SK-N-MC (cell line): ENCODE measurements at regions not wholly inside any gene's neighbourhood (a gene's known extent, or its start where the extent isn't known, plus 50 kb on each side); places are given as distances from the start of the nearest gene placed in this dataset.
A peak's percentile ranks its signal among the peaks of the same experiment; 100 is the strongest.

ENCODE experiments used
- DNase-seq: peaks from one replicate; pipeline ENCODE4 v3.0.0-alpha.2; 2011; ENCODE audit warnings: low read depth, low spot score
- H3K27ac ChIP-seq: fragments of 200-600 bp; sonication (generic); 2 replicates; pipeline ENCODE4 v1.5.1; 2016; ENCODE audit warnings: mixed run types
- H3K36me3 ChIP-seq: fragments of 200-600 bp; sonication (generic); 2 replicates; pipeline ENCODE4 v1.6.1; 2017; ENCODE audit warnings: antibody characterized with exemption, low read length, mixed read lengths; ENCODE audit not compliant: insufficient read depth
- H3K4me3 ChIP-seq: fragments of 200-600 bp; sonication (generic); 2 replicates; pipeline ENCODE4 v1.5.1; 2016
- H3K9ac ChIP-seq: fragments of 200-600 bp; sonication (generic); 2 replicates; pipeline ENCODE4 v1.8.0; 2017; ENCODE audit warnings: mixed run types, mixed read lengths; ENCODE audit not compliant: insufficient read length
- H3K9me3 ChIP-seq: fragments of 200-600 bp; sonication (generic); 2 replicates; pipeline ENCODE4 v1.6.1; 2017; ENCODE audit warnings: low read depth, mild to moderate bottlenecking, antibody characterized with exemption, low read length, moderate library complexity, mixed read lengths
- EZH2 ChIP-seq: fragments of 200-600 bp; sonication (generic); IDR thresholded peaks from one replicate; pipeline ENCODE4 v1.6.1; 2017; ENCODE audit warnings: antibody characterized with exemption
- FOXP2 ChIP-seq: optimal IDR thresholded peaks from 2 replicates; pipeline ENCODE3; 2011; ENCODE audit warnings: mild to moderate bottlenecking, moderate library complexity; ENCODE audit not compliant: insufficient read depth; ENCODE audit errors: extremely low read length, control extremely low read depth
- POLR2AphosphoS5 ChIP-seq: IDR thresholded peaks from 2 replicates; pipeline ENCODE4 v1.6.1; 2012; ENCODE audit warnings: mild to moderate bottlenecking, low read depth, low read length, borderline replicate concordance

- H3K36me3 ChIP-seq: peaks cover 9% of the 10 kb centered on the region; the same call in 1 of the 2 replicates
- no peak overlapping the region for H3K9ac ChIP-seq
- H3K9me3 ChIP-seq: no peaks in the 10 kb centered on the region; the same call in 1 of the 2 replicates
- no peak overlapping the region for H3K27ac ChIP-seq
- no peak overlapping the region for H3K4me3 ChIP-seq
- TF ChIP-seq FOXP2 (no peak), EZH2 (no peak), POLR2AphosphoS5 (no peak)
- DNase-seq: no peak
Observed at GRCh38 chr7:19062216-19062615, 55.2 kb downstream of the TWIST1 start.

DNA sequence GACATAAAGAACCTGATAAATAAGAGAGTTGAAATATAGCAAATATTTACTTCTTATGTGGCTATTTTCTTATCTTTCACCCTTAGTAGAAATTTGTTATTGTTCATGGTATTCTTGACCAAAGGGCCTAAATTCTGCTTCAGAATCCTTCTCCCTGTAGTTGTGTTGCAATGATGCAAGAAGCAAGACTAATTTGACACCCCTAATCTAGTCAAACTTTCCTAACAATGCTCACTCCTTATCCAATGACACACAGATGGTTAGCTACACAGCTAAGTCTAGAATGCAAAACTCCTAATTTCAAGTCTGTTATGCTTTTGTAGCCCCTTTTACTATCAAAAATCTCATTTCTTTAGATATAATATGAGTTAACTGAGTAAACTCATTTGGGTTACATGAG, 56.1 kb downstream of the TWIST1 start:
- H3K27ac ChIP-seq: peak overlapping the region; percentile 92
- TF ChIP-seq FOXP2 (no peak), EZH2 (no peak), POLR2AphosphoS5 (no peak)
- no peak for DNase-seq

DNA sequence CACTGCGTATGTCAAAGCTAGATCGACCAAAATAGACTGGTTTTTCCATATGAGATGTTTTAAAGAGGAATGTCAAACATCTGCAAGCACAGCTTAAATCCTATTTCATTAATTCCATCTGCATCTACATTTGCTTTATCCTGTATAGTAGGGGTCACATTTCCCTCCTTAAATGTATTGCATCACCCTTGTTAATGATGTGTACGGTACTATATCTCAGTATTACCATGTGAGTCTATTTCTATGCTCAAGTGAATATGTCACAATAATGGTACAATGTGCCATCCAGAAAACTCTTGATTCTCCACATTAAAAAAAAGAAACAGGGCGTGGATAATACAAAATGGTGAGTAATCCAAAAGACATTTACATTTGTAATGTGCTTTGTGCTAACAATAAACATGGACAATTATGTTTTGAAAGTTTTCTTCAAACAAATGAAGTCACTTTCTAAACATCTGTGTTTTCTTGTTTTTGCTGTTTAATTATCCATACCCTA, 56.6 kb downstream of the TWIST1 start:
- peaks cover 14% of the 10 kb centered on the region for H3K36me3 ChIP-seq
- no peak for DNase-seq
- H3K4me3 ChIP-seq: peak overlapping the region; percentile 26
- peak overlapping the region; percentile 92 for H3K27ac ChIP-seq
- TF ChIP-seq EZH2 (no peak), FOXP2 (no peak), POLR2AphosphoS5 (no peak)
- no peaks in the 10 kb centered on the region; the same call in 1 of the 2 replicates for H3K9me3 ChIP-seq
- H3K9ac ChIP-seq: peak overlapping the region; percentile 51

More for the DNA sequence above, 56.1 kb downstream of the TWIST1 start:
- H3K4me3 ChIP-seq: peak overlapping the region; percentile 26
- H3K9ac ChIP-seq: peak overlapping the region; percentile 51
- H3K9me3 ChIP-seq: no peaks in the 10 kb centered on the region; the same call in 1 of the 2 replicates
- peaks cover 9% of the 10 kb centered on the region; the same call in 1 of the 2 replicates for H3K36me3 ChIP-seq

GRCh38 chr7:19056305-19056704, 61.1 kb downstream of the TWIST1 start:
- TF ChIP-seq EZH2: no peak
- no peak for TF ChIP-seq POLR2AphosphoS5
- no peak for TF ChIP-seq FOXP2
- no peak for DNase-seq
- Histone ChIP-seq H3K36me3 (peaks cover 49% of the 10 kb centered on the region), H3K27ac (no peak overlapping the region), H3K9me3 (peaks cover 14% of the 10 kb centered on the region), H3K9ac (no peak overlapping the region), H3K4me3 (no peak overlapping the region)
